Caco-2 (cell line): ENCODE measurements at regions not wholly inside any gene's neighbourhood (a gene's known extent, or its start where the extent isn't known, plus 50 kb on each side); places are given as distances from the start of the nearest gene placed in this dataset.
A peak's percentile ranks its signal among the peaks of the same experiment; 100 is the strongest.

ENCODE experiments used
- BruUV-seq: library from RNA; stranded (reverse); fragments of 400-500 nt; replicated peaks from 2 replicates; lab custom pipeline; 2021; lab: Mats Ljungman, UMichigan
- CTCF ChIA-PET: fragments of 300-600 bp; sonication (Branson Sonifier 250); formaldehyde crosslinking; loops from one replicate; lab custom pipeline; 2022; ENCODE audit warnings: antibody characterized with exemption; lab: Charles Lee
- POLR2A ChIA-PET: fragments of 300-600 bp; sonication (Branson Sonifier 250); formaldehyde crosslinking; loops from one replicate; lab custom pipeline; 2022; ENCODE audit warnings: antibody characterized with exemption; lab: Charles Lee
- DNase-seq, 2 experiments: peaks; one replicate each; pipeline versions ENCODE4 v3.0.0 to v3.0.0-alpha.2; 2020 to 2022
- H3K27me3 ChIP-seq: replicated peaks from 2 replicates; pipeline ENCODE4 v1.6.0; 2011; ENCODE audit warnings: low read length; ENCODE audit not compliant: control insufficient read depth, insufficient read depth
- H3K36me3 ChIP-seq: 2 replicates; pipeline ENCODE4 v1.5.1; 2011; ENCODE audit warnings: low read length; ENCODE audit not compliant: control insufficient read depth, insufficient read depth
- H3K4me1 ChIP-seq: fragments of 250-450 bp; sonication (Bioruptor Pico); 2 replicates; pipeline ENCODE4 v1.5.1; 2020; ENCODE audit warnings: mild to moderate bottlenecking
- H3K4me3 ChIP-seq: 2 replicates; pipeline ENCODE4 v1.5.1; 2011; ENCODE audit warnings: low read depth, mild to moderate bottlenecking, control low read depth, low read length
- H3K9me3 ChIP-seq: fragments of 250-450 bp; sonication (Bioruptor Pico); 2 replicates; pipeline ENCODE4 v1.5.1; 2020; ENCODE audit warnings: mild to moderate bottlenecking, moderate library complexity
- H3K27ac Mint-ChIP-seq: one replicate; pipeline ENCODE4 v1.8.0; 2022; ENCODE audit warnings: mixed read lengths; ENCODE audit not compliant: unreplicated experiment
- H3K27me3 Mint-ChIP-seq: one replicate; pipeline ENCODE4 v1.8.0; 2022; ENCODE audit warnings: mixed read lengths; ENCODE audit not compliant: insufficient read depth, unreplicated experiment
- H3K36me3 Mint-ChIP-seq: one replicate; pipeline ENCODE4 v1.8.0; 2022; ENCODE audit warnings: mild to moderate bottlenecking, mixed read lengths; ENCODE audit not compliant: insufficient read depth, unreplicated experiment
- H3K4me1 Mint-ChIP-seq: one replicate; pipeline ENCODE4 v1.8.0; 2022; ENCODE audit warnings: low read depth, mixed read lengths; ENCODE audit not compliant: unreplicated experiment
- H3K4me3 Mint-ChIP-seq: one replicate; pipeline ENCODE4 v1.8.0; 2022; ENCODE audit warnings: mild to moderate bottlenecking, moderate library complexity, mixed read lengths; ENCODE audit not compliant: unreplicated experiment
- H3K9me3 Mint-ChIP-seq: one replicate; pipeline ENCODE4 v1.8.0; 2022; ENCODE audit warnings: mixed read lengths; ENCODE audit not compliant: unreplicated experiment
- intact Hi-C: fragments of 100-400 bp; cut with micrococcal nuclease; formaldehyde crosslinking; loops from one replicate; pipeline ENCODE4 v1.10.0; 2022; ENCODE audit not compliant: unreplicated experiment
- TF ChIP-seq, protein P1 (sequence below), 2 experiments: fragments of 200-600 bp in 1 of 2; IDR thresholded peaks; 1 replicate in 1 of 2; 2 replicates in 1 of 2; pipeline versions ENCODE4 v1.5.1 to v1.8.0; 2011 to 2022; ENCODE audit warnings: antibody characterized with exemption in 1 of 2, control low read depth in 1 of 2, inconsistent platforms in 1 of 2, low read depth in 1 of 2, low read length in 1 of 2, mild to moderate bottlenecking in 1 of 2, moderate library complexity in 1 of 2; ENCODE audit not compliant: insufficient read depth in 1 of 2, severe bottlenecking in 1 of 2, unreplicated experiment in 1 of 2

DNA sequence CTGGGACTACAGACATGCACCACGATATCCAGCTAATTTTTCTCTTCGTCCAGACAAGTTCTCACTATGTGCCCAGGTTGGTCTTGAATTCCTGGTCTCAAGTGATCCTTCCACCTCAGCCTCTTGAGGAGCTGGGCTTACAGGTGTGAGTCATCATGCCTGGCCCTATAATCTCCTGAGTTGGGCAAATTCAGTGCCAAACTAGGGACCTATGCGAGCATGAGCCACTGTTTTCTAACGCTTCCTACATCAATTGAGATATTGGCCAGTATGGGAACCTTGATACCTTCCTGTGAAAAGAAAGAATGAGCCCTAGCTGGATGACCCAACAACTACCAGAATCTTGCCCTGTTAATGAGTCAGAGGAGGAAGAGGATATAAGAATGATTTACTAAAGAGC lies 585.2 kb downstream of the C12orf50 start:
- BruUV-seq: no TSS peak
- POLR2A ChIA-PET: no interaction called here
- H3K4me1 Mint-ChIP-seq: peaks cover 14% of the 10 kb centered on the region
- intact Hi-C loops: no loop called here
- Histone ChIP-seq H3K27me3 (no peaks in the 10 kb centered on the region), H3K4me1 (peaks cover 33% of the 10 kb centered on the region), H3K9me3 (peaks cover 10% of the 10 kb centered on the region), H3K36me3 (no peaks in the 10 kb centered on the region; the same call in 1 of the 2 replicates), H3K4me3 (no peak overlapping the region)
- TF ChIP-seq, protein P1, sequence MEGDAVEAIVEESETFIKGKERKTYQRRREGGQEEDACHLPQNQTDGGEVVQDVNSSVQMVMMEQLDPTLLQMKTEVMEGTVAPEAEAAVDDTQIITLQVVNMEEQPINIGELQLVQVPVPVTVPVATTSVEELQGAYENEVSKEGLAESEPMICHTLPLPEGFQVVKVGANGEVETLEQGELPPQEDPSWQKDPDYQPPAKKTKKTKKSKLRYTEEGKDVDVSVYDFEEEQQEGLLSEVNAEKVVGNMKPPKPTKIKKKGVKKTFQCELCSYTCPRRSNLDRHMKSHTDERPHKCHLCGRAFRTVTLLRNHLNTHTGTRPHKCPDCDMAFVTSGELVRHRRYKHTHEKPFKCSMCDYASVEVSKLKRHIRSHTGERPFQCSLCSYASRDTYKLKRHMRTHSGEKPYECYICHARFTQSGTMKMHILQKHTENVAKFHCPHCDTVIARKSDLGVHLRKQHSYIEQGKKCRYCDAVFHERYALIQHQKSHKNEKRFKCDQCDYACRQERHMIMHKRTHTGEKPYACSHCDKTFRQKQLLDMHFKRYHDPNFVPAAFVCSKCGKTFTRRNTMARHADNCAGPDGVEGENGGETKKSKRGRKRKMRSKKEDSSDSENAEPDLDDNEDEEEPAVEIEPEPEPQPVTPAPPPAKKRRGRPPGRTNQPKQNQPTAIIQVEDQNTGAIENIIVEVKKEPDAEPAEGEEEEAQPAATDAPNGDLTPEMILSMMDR (IDR thresholded peaks at IDR 0.05; ENCODE audit: insufficient read depth in 1 of 2, low read depth in 1 of 2, low read length in 1 of 2, severe bottlenecking in 1 of 2, unreplicated experiment in 1 of 2): no peak
- no peaks in the 10 kb centered on the region for H3K27me3 Mint-ChIP-seq
- H3K36me3 Mint-ChIP-seq: peaks cover 5% of the 10 kb centered on the region
- peaks cover 31% of the 10 kb centered on the region for H3K9me3 Mint-ChIP-seq
- DNase-seq: no peak
- no peak overlapping the region for H3K4me3 Mint-ChIP-seq
- CTCF ChIA-PET: no interaction called here
- H3K27ac Mint-ChIP-seq: no peak overlapping the region

GRCh38 chr12:87441511-87441910 lies 587.7 kb downstream of the C12orf50 start:
- DNase-seq: no peak
- Histone ChIP-seq H3K4me3 (no peak overlapping the region), H3K4me1 (peaks cover 39% of the 10 kb centered on the region), H3K36me3 (no peaks in the 10 kb centered on the region; the same call in 1 of the 2 replicates), H3K27me3 (no peaks in the 10 kb centered on the region), H3K9me3 (peaks cover 17% of the 10 kb centered on the region)
- CTCF ChIA-PET: no interaction called here
- peaks cover 5% of the 10 kb centered on the region for H3K36me3 Mint-ChIP-seq
- intact Hi-C loops: no loop called here
- no peaks in the 10 kb centered on the region for H3K27me3 Mint-ChIP-seq
- POLR2A ChIA-PET: no interaction called here
- no TSS peak for BruUV-seq
- TF ChIP-seq, protein P1 (IDR thresholded peaks at IDR 0.05; ENCODE audit: insufficient read depth in 1 of 2, low read depth in 1 of 2, low read length in 1 of 2, severe bottlenecking in 1 of 2, unreplicated experiment in 1 of 2): no peak
- H3K4me3 Mint-ChIP-seq: no peak overlapping the region
- peaks cover 49% of the 10 kb centered on the region for H3K9me3 Mint-ChIP-seq
- no peak overlapping the region for H3K27ac Mint-ChIP-seq
- peaks cover 14% of the 10 kb centered on the region for H3K4me1 Mint-ChIP-seq

DNA sequence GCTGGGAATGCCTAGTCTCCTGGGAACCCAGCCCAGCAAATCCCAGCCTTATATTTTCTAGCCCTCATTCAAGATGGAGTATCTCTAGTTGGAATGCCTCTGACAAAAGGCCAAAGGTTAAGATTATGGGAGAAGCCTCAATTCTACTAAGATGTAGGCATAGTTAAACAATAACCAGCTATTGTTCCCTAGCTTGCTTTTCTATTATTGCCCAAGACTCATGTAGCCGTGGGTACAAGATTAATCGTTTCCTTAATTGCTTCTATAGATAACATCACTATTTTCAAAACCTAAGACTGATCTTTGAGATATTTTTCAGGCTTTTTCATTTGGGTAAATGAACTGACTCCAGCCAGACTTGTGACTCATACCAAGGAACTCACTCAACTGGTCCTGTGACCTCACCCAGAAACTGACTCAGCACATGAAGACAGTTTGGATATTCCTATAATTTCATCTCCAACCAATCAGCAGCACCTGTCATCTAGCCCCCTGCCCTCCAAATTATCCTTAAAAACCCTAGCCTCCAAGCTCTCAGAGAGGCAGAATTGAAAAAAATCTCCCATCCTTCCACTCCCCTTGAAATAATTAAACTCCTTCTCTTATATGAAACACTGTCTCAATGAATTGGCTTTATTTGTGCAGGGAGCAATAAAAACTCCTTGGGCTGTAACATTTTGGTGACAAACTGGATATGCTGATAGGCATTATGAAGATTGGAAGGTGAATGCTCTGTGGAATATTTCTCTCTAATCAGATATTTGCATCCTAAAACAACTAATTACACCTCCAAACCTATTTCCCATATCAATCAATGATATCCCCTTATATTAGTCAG lies 589.0 kb downstream of the C12orf50 start:
- Mint-ChIP-seq H3K27ac (peak overlapping the region; percentile 36), H3K36me3 (peaks cover 5% of the 10 kb centered on the region), H3K4me3 (peak overlapping the region; percentile 7), H3K9me3 (peaks cover 62% of the 10 kb centered on the region), H3K27me3 (no peaks in the 10 kb centered on the region), H3K4me1 (peaks cover 14% of the 10 kb centered on the region)
- peak; percentile 58 to 70 for DNase-seq
- no peaks in the 10 kb centered on the region; the same call in 1 of the 2 replicates for H3K36me3 ChIP-seq
- intact Hi-C loops: loop anchor here (1.0 kb wide), 1 partner anchor 8 kb away; no protein-coding TSS in a partner anchor
- H3K4me3 ChIP-seq: no peak overlapping the region
- H3K4me1 ChIP-seq: peaks cover 39% of the 10 kb centered on the region
- POLR2A ChIA-PET: no interaction called here
- no peaks in the 10 kb centered on the region for H3K27me3 ChIP-seq
- no TSS peak for BruUV-seq
- CTCF ChIA-PET: no interaction called here
- H3K9me3 ChIP-seq: peaks cover 17% of the 10 kb centered on the region
- TF ChIP-seq, protein P1 (IDR thresholded peaks at IDR 0.05; ENCODE audit: insufficient read depth in 1 of 2, low read depth in 1 of 2, low read length in 1 of 2, severe bottlenecking in 1 of 2, unreplicated experiment in 1 of 2): no peak
